ENCODE measurements at regions not wholly inside any gene's neighbourhood (a gene's known extent, or its start where the extent isn't known, plus 50 kb on each side); places are given as distances from the start of the nearest gene placed in this dataset.

DNA sequence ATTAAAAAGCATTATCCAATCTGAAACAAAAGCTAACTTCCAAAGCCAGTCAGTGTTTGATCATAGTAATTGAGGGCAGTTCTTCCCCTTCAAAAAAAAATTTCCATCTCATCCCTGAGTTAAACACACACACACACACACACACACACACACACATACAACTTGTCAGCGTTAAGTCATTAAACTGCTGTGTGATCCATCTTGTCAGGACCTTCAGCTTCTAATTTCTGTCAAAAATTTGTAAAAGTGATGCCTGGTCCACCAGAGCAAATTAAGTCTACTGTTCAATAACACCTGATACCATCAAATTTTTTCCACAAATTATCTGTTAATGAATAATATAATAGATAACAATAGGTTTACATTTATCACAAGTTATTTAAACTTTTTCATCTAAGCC lies 198.7 kb downstream of the GPX5 start:
- Histone ChIP-seq H3K9me3 (ENCODE audit: low read depth, low read length) (no peaks in the 10 kb centered on the region), H3K27me3 (ENCODE audit: insufficient read depth, low read length) (peaks cover 77% of the 10 kb centered on the region), H3K4me3 (ENCODE audit: low read length) (no peak overlapping the region), H3K4me1 (ENCODE audit: insufficient read depth, low read length) (peaks cover 5% of the 10 kb centered on the region)

DNA sequence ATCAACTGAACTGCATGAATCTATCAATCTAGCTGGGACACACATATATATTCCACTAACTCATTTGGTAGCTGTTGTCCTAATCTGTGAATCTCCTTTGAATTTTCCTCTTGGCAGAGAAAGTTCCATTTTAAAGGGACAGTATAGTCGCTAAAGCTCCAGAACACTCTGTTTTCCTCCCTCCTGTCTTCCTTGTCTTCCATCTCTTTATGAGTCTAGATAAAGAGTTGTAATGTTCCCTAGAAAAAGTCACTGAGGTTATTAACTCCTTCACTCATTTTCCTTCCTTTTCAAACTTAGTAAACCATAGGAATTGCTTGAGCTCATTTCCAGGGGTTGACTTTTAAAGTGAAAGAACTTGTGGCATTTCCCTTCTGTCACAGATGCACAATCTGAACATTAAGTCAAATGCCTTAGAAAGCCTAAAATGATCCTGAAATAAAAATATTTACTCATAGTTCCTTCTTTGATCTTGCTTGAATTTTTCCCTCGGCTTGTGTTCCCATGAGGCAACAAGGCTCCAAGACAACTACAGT lies 198.4 kb downstream of the TRIM27 start:
- H3K9me3 ChIP-seq (ENCODE audit: low read depth, low read length), result no peaks in the 10 kb centered on the region

GRCh38 chr6:28725890-28726348 lies 197.9 kb downstream of the TRIM27 start:
- H3K27me3 ChIP-seq (ENCODE audit: insufficient read depth, low read length), result peaks cover 84% of the 10 kb centered on the region
- H3K4me1 ChIP-seq (ENCODE audit: insufficient read depth, low read length), result peaks cover 5% of the 10 kb centered on the region
- no peaks in the 10 kb centered on the region for H3K9me3 ChIP-seq (ENCODE audit: low read depth, low read length)
- no peak overlapping the region for H3K4me3 ChIP-seq (ENCODE audit: low read length)

More for the DNA sequence above, 198.4 kb downstream of the TRIM27 start:
- no peak overlapping the region for H3K4me3 ChIP-seq (ENCODE audit: low read length)
- H3K4me1 ChIP-seq (ENCODE audit: insufficient read depth, low read length), result peaks cover 5% of the 10 kb centered on the region
- peaks cover 78% of the 10 kb centered on the region for H3K27me3 ChIP-seq (ENCODE audit: insufficient read depth, low read length)

- peaks cover 5% of the 10 kb centered on the region for H3K4me1 ChIP-seq (ENCODE audit: insufficient read depth, low read length)
- H3K27me3 ChIP-seq (ENCODE audit: insufficient read depth, low read length), result peaks cover 85% of the 10 kb centered on the region
- no peak overlapping the region for H3K4me3 ChIP-seq (ENCODE audit: low read length)
- H3K9me3 ChIP-seq (ENCODE audit: low read depth, low read length), result no peaks in the 10 kb centered on the region
Measured at GRCh38 chr6:28726569-28727309, 197.0 kb downstream of the TRIM27 start.

DNA sequence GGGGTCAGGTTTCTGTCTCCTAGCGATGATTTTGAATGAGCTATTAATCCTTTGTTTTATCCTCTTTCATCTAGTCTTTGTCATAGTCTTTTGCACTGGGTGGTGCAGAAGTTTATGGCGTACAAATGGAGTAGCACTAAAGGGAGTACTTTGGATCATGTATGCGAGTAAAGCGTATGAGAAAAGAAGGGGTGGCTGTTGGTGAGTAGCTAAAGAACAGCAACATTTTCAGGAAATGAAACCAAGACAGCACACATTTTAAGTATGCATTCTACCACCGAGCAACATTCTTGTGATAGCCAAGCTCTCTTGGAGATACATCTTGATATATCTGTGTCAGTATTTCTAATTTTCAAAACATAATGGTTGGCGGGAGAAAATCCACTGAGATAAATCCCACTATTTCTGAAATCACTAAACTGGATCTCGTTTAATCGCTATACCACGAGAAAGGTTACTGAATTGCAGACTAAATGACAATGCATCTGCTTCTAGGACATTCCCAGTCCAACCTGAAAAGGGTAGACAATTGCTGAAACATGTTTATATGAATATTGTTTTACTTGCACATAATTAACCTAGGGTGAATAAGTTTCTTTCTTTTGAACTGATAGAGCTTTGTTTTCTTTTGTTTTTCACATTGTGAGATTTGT lies 196.1 kb downstream of the TRIM27 start:
- H3K27me3 ChIP-seq (ENCODE audit: insufficient read depth, low read length), result peaks cover 89% of the 10 kb centered on the region

GRCh38 chr6:28729501-28730402 lies 194.0 kb downstream of the TRIM27 start:
- Histone ChIP-seq H3K9me3 (ENCODE audit: low read depth, low read length) (no peaks in the 10 kb centered on the region), H3K4me1 (ENCODE audit: insufficient read depth, low read length) (peaks cover 5% of the 10 kb centered on the region), H3K27me3 (ENCODE audit: insufficient read depth, low read length) (peaks cover 96% of the 10 kb centered on the region), H3K4me3 (ENCODE audit: low read length) (no peak overlapping the region)

More for the DNA sequence above, 196.1 kb downstream of the TRIM27 start:
- H3K9me3 ChIP-seq (ENCODE audit: low read depth, low read length), result no peaks in the 10 kb centered on the region
- H3K4me3 ChIP-seq (ENCODE audit: low read length), result no peak overlapping the region
- peaks cover 5% of the 10 kb centered on the region for H3K4me1 ChIP-seq (ENCODE audit: insufficient read depth, low read length)

GRCh38 chr6:28732052-28732451 lies 191.7 kb downstream of the TRIM27 start:
- Histone ChIP-seq H3K4me3 (ENCODE audit: low read length) (no peak overlapping the region), H3K9me3 (ENCODE audit: low read depth, low read length) (no peaks in the 10 kb centered on the region), H3K4me1 (ENCODE audit: insufficient read depth, low read length) (peaks cover 5% of the 10 kb centered on the region), H3K27me3 (ENCODE audit: insufficient read depth, low read length) (peaks cover 99% of the 10 kb centered on the region)

DNA sequence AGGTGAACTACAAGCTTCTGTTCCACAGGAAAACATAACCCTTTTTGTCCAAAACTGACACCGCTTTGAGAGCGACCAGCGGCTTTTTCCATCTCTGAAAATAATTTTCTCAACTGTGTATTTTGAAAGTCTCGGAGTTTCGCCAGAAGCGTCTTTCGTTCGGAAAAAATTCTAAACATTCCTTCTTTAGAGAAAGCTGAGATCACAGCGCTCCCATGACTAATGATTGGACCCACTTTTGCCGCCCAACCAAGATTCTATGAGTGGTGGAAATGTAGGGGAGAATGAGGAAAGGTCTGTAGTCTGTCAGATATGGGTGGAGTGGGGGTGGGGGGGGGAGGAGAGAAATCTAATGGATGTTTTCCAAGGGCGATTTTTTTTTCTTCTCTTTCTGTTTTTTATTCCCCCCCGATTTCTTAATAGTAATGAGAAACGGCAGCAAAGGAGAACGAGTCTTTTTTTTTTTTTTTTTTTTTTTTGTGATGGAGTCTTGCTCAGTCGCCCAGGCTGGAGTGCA lies 189.3 kb downstream of the TRIM27 start:
- H3K4me1 ChIP-seq (ENCODE audit: insufficient read depth, low read length), result no peaks in the 10 kb centered on the region
- H3K9me3 ChIP-seq (ENCODE audit: low read depth, low read length), result no peaks in the 10 kb centered on the region
- H3K4me3 ChIP-seq (ENCODE audit: low read length), result no peak overlapping the region
- peaks cover 100% of the 10 kb centered on the region for H3K27me3 ChIP-seq (ENCODE audit: insufficient read depth, low read length)

GRCh38 chr6:28736121-28736520 lies 187.7 kb downstream of the TRIM27 start:
- no peaks in the 10 kb centered on the region for H3K9me3 ChIP-seq (ENCODE audit: low read depth, low read length)

GRCh38 chr6:28737750-28738395 lies 185.9 kb downstream of the TRIM27 start:
- Histone ChIP-seq H3K9me3 (ENCODE audit: low read depth, low read length) (no peaks in the 10 kb centered on the region), H3K4me3 (ENCODE audit: low read length) (no peak overlapping the region), H3K27me3 (ENCODE audit: insufficient read depth, low read length) (peaks cover 97% of the 10 kb centered on the region), H3K4me1 (ENCODE audit: insufficient read depth, low read length) (no peaks in the 10 kb centered on the region)

More at GRCh38 chr6:28736121-28736520, 187.7 kb downstream of the TRIM27 start:
- no peaks in the 10 kb centered on the region for H3K4me1 ChIP-seq (ENCODE audit: insufficient read depth, low read length)
- H3K27me3 ChIP-seq (ENCODE audit: insufficient read depth, low read length), result peaks cover 100% of the 10 kb centered on the region
- H3K4me3 ChIP-seq (ENCODE audit: low read length), result no peak overlapping the region

DNA sequence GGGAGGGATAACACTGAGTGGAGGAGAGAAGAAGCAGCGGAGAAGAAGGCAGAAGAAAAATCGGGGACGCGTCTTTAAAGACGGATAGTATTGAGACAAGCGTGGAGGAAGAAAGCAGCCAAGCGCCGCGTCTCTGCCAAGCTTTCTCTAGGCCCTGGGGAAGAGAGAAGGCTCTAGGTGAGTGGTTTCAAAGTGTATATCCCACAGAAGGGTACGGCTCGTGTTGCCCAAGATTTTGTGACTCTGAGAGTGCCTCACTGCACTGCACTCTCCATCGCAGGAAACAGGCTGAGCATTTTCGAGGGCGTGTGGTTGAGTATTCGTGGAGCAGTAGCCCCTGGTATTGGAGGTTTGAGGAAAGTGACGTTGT lies 185.4 kb downstream of the TRIM27 start:
- Histone ChIP-seq H3K4me3 (ENCODE audit: low read length) (no peak overlapping the region), H3K27me3 (ENCODE audit: insufficient read depth, low read length) (peaks cover 96% of the 10 kb centered on the region), H3K9me3 (ENCODE audit: low read depth, low read length) (no peaks in the 10 kb centered on the region), H3K4me1 (ENCODE audit: insufficient read depth, low read length) (no peaks in the 10 kb centered on the region)

DNA sequence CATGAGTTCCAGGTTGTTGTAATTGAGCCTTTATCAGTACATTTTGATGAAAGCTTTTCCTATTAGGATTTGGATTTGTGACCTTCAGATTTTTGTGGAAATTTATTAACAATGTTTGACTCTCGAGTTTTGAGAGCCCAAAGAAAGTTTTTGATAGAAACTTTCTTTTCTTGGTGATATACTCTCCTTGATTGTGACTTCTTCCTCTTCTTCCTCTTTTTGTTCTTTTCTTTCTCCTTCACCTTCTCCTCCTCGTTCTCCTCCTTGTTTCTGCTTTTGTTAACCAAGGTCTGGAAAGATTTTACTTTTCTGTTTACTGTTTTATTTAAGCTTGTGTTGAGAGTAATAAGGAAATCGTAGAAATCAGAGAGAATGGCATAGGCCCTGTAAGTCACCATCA lies 182.4 kb downstream of the TRIM27 start:
- no peaks in the 10 kb centered on the region for H3K4me1 ChIP-seq (ENCODE audit: insufficient read depth, low read length)
- no peaks in the 10 kb centered on the region for H3K9me3 ChIP-seq (ENCODE audit: low read depth, low read length)
- H3K4me3 ChIP-seq (ENCODE audit: low read length), result no peak overlapping the region
- peaks cover 94% of the 10 kb centered on the region for H3K27me3 ChIP-seq (ENCODE audit: insufficient read depth, low read length)

GRCh38 chr6:28742668-28743270 lies 181.0 kb downstream of the TRIM27 start:
- H3K27me3 ChIP-seq (ENCODE audit: insufficient read depth, low read length), result peaks cover 94% of the 10 kb centered on the region
- no peaks in the 10 kb centered on the region for H3K4me1 ChIP-seq (ENCODE audit: insufficient read depth, low read length)
- H3K4me3 ChIP-seq (ENCODE audit: low read length), result no peak overlapping the region
- H3K9me3 ChIP-seq (ENCODE audit: low read depth, low read length), result no peaks in the 10 kb centered on the region

DNA sequence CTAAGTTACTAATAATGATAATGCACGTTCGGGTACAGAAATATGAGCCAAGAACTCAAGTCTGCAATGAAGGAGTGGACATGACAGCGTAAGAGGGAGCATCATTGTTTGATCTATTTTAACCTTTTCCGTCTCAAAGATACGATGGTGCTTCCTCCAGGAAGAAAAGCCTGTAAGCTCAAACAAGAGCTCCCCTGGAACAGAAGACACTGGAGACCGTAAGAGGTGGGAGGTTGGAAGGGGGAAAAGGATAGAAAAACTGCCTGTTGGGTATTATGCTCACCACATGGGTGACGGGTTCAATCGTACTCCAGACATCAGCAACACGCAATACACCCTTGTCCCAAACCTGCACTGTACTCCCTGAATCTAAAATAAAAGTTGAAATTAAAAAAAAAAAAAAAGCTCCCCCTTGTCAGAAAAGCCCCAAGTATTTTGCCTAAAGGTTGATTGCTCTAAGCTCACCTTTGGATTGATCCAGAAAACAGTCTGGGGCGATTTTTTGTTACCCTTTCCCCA lies 180.5 kb downstream of the TRIM27 start:
- no peaks in the 10 kb centered on the region for H3K4me1 ChIP-seq (ENCODE audit: insufficient read depth, low read length)
- peaks cover 94% of the 10 kb centered on the region for H3K27me3 ChIP-seq (ENCODE audit: insufficient read depth, low read length)
- no peak overlapping the region for H3K4me3 ChIP-seq (ENCODE audit: low read length)
- no peaks in the 10 kb centered on the region for H3K9me3 ChIP-seq (ENCODE audit: low read depth, low read length)

Measured in mononuclear cell (primary cell).